Caco-2 (cell line): ENCODE measurements at regions not wholly inside any gene's neighbourhood (a gene's known extent, or its start where the extent isn't known, plus 50 kb on each side); places are given as distances from the start of the nearest gene placed in this dataset.
"Not testable (repeated sequence)": the region's sequence is repeated elsewhere in the genome, so short reads cannot be mapped to it uniquely, and the experiment has no call there.

Experiments
- BruUV-seq: library from RNA; stranded (reverse); fragments of 400-500 nt; replicated peaks from 2 replicates; lab custom pipeline; 2021; lab: Mats Ljungman, UMichigan
- CTCF ChIA-PET: fragments of 300-600 bp; sonication (Branson Sonifier 250); formaldehyde crosslinking; loops from one replicate; lab custom pipeline; 2022; ENCODE audit warnings: antibody characterized with exemption; lab: Charles Lee
- POLR2A ChIA-PET: fragments of 300-600 bp; sonication (Branson Sonifier 250); formaldehyde crosslinking; loops from one replicate; lab custom pipeline; 2022; ENCODE audit warnings: antibody characterized with exemption; lab: Charles Lee
- DNase-seq, 2 experiments: peaks; one replicate each; pipeline versions ENCODE4 v3.0.0 to v3.0.0-alpha.2; 2020 to 2022
- H3K27me3 ChIP-seq: replicated peaks from 2 replicates; pipeline ENCODE4 v1.6.0; 2011; ENCODE audit warnings: low read length; ENCODE audit not compliant: control insufficient read depth, insufficient read depth
- H3K36me3 ChIP-seq: 2 replicates; pipeline ENCODE4 v1.5.1; 2011; ENCODE audit warnings: low read length; ENCODE audit not compliant: control insufficient read depth, insufficient read depth
- H3K4me1 ChIP-seq: fragments of 250-450 bp; sonication (Bioruptor Pico); 2 replicates; pipeline ENCODE4 v1.5.1; 2020; ENCODE audit warnings: mild to moderate bottlenecking
- H3K4me3 ChIP-seq: 2 replicates; pipeline ENCODE4 v1.5.1; 2011; ENCODE audit warnings: low read depth, mild to moderate bottlenecking, control low read depth, low read length
- H3K9me3 ChIP-seq: fragments of 250-450 bp; sonication (Bioruptor Pico); 2 replicates; pipeline ENCODE4 v1.5.1; 2020; ENCODE audit warnings: mild to moderate bottlenecking, moderate library complexity
- H3K27ac Mint-ChIP-seq: one replicate; pipeline ENCODE4 v1.8.0; 2022; ENCODE audit warnings: mixed read lengths; ENCODE audit not compliant: unreplicated experiment
- H3K27me3 Mint-ChIP-seq: one replicate; pipeline ENCODE4 v1.8.0; 2022; ENCODE audit warnings: mixed read lengths; ENCODE audit not compliant: insufficient read depth, unreplicated experiment
- H3K36me3 Mint-ChIP-seq: one replicate; pipeline ENCODE4 v1.8.0; 2022; ENCODE audit warnings: mild to moderate bottlenecking, mixed read lengths; ENCODE audit not compliant: insufficient read depth, unreplicated experiment
- H3K4me1 Mint-ChIP-seq: one replicate; pipeline ENCODE4 v1.8.0; 2022; ENCODE audit warnings: low read depth, mixed read lengths; ENCODE audit not compliant: unreplicated experiment
- H3K4me3 Mint-ChIP-seq: one replicate; pipeline ENCODE4 v1.8.0; 2022; ENCODE audit warnings: mild to moderate bottlenecking, moderate library complexity, mixed read lengths; ENCODE audit not compliant: unreplicated experiment
- H3K9me3 Mint-ChIP-seq: one replicate; pipeline ENCODE4 v1.8.0; 2022; ENCODE audit warnings: mixed read lengths; ENCODE audit not compliant: unreplicated experiment
- CTCF ChIP-seq, 2 experiments: fragments of 200-600 bp in 1 of 2; IDR thresholded peaks; 1 replicate in 1 of 2; 2 replicates in 1 of 2; pipeline versions ENCODE4 v1.5.1 to v1.8.0; 2011 to 2022; ENCODE audit warnings: antibody characterized with exemption in 1 of 2, control low read depth in 1 of 2, inconsistent platforms in 1 of 2, low read depth in 1 of 2, low read length in 1 of 2, mild to moderate bottlenecking in 1 of 2, moderate library complexity in 1 of 2; ENCODE audit not compliant: insufficient read depth in 1 of 2, severe bottlenecking in 1 of 2, unreplicated experiment in 1 of 2
- intact Hi-C: fragments of 100-400 bp; cut with micrococcal nuclease; formaldehyde crosslinking; loops from one replicate; pipeline ENCODE4 v1.10.0; 2022; ENCODE audit not compliant: unreplicated experiment

- no TSS peak for BruUV-seq
- Histone ChIP-seq H3K27me3 (no peaks in the 10 kb centered on the region), H3K36me3 (no peaks in the 10 kb centered on the region), H3K4me1 (peaks cover 12% of the 10 kb centered on the region), H3K4me3 (no peak overlapping the region), H3K9me3 (no peaks in the 10 kb centered on the region)
- Mint-ChIP-seq H3K4me3 (no peak overlapping the region), H3K27me3 (no peaks in the 10 kb centered on the region), H3K27ac (no peak overlapping the region), H3K9me3 (no peaks in the 10 kb centered on the region), H3K4me1 (peaks cover 8% of the 10 kb centered on the region), H3K36me3 (no peaks in the 10 kb centered on the region)
- no peak for TF ChIP-seq CTCF (IDR thresholded peaks at IDR 0.05; ENCODE audit: insufficient read depth in 1 of 2, low read depth in 1 of 2, low read length in 1 of 2, severe bottlenecking in 1 of 2, unreplicated experiment in 1 of 2)
- CTCF ChIA-PET: no interaction called here
- POLR2A ChIA-PET: interaction anchor here (0.5 kb wide), 1 partner anchor 86 kb away, joined by 6 read pairs; no protein-coding TSS in a partner anchor
- intact Hi-C loops: no loop called here
- DNase-seq: peak; percentile 45 to 60
These were observed 78.0 kb downstream of the FGD2 start for GRCh38 chr6:37083243-37084138.

GRCh38 chr6:37084665-37085064, 79.2 kb downstream of the FGD2 start:
- H3K9me3 Mint-ChIP-seq, CTCF ChIA-PET, H3K4me3 ChIP-seq, H3K4me1 Mint-ChIP-seq, H3K4me3 Mint-ChIP-seq, H3K36me3 Mint-ChIP-seq, H3K9me3 ChIP-seq, intact Hi-C loops, H3K27me3 ChIP-seq, POLR2A ChIA-PET, H3K27me3 Mint-ChIP-seq, BruUV-seq, DNase-seq, H3K36me3 ChIP-seq, H3K27ac Mint-ChIP-seq: not testable (repeated sequence)
- H3K4me1 ChIP-seq: peaks cover 16% of the 10 kb centered on the region

- no peaks in the 10 kb centered on the region for H3K27me3 Mint-ChIP-seq
These were observed 79.7 kb downstream of the FGD2 start for GRCh38 chr6:37085198-37085597.

More at GRCh38 chr6:37085198-37085597, 79.7 kb downstream of the FGD2 start:
- Histone ChIP-seq H3K36me3 (no peaks in the 10 kb centered on the region), H3K9me3 (no peaks in the 10 kb centered on the region), H3K27me3 (no peaks in the 10 kb centered on the region), H3K4me1 (peaks cover 16% of the 10 kb centered on the region), H3K4me3 (no peak overlapping the region)
- Mint-ChIP-seq H3K27ac (no peak overlapping the region), H3K4me1 (peaks cover 8% of the 10 kb centered on the region), H3K4me3 (no peak overlapping the region), H3K36me3 (no peaks in the 10 kb centered on the region), H3K9me3 (no peaks in the 10 kb centered on the region)
- DNase-seq: no peak
- CTCF ChIA-PET: no interaction called here
- POLR2A ChIA-PET: no interaction called here
- BruUV-seq: no TSS peak
- no peak for TF ChIP-seq CTCF (IDR thresholded peaks at IDR 0.05; ENCODE audit: insufficient read depth in 1 of 2, low read depth in 1 of 2, low read length in 1 of 2, severe bottlenecking in 1 of 2, unreplicated experiment in 1 of 2)
- intact Hi-C loops: no loop called here
